BLaER1 treated with 17β-estradiol and CSF1 and Interleukin-3, amounts not matched to agents 10 nM and 100 nM (cell line): ENCODE measurements at regions not wholly inside any gene's neighbourhood (a gene's known extent, or its start where the extent isn't known, plus 50 kb on each side); places are given as distances from the start of the nearest gene placed in this dataset.

Source experiments
- H3K27ac ChIP-seq, 11 experiments: shearing (Covaris generic); formaldehyde crosslinking; 2 replicates each; pipeline ENCODE4 v1.8.1; 2022
- H3K27me3 ChIP-seq, 11 experiments: shearing (Covaris generic); formaldehyde crosslinking; 2 replicates each; pipeline ENCODE4 v1.8.1; 2022
- H3K36me3 ChIP-seq, 11 experiments: shearing (Covaris generic); formaldehyde crosslinking; 2 replicates each; pipeline ENCODE4 v1.8.1; 2022
- H3K4me1 ChIP-seq, 10 experiments: shearing (Covaris generic); formaldehyde crosslinking; 2 replicates each; pipeline ENCODE4 v1.8.1; 2022
- H3K4me2 ChIP-seq, 11 experiments: shearing (Covaris generic); formaldehyde crosslinking; 2 replicates each; pipeline ENCODE4 v1.8.1; 2022
- H3K4me3 ChIP-seq, 10 experiments: shearing (Covaris generic); formaldehyde crosslinking; 2 replicates each; pipeline ENCODE4 v1.8.1; 2022
- H3K9ac ChIP-seq, 11 experiments: shearing (Covaris generic); formaldehyde crosslinking; 2 replicates each; pipeline ENCODE4 v1.8.1; 2022
- H3K9me3 ChIP-seq, 11 experiments: shearing (Covaris generic); formaldehyde crosslinking; replicated peaks in 1 of 11; 2 replicates each; pipeline ENCODE4 v1.8.1; 2022
- H4K20me1 ChIP-seq, 11 experiments: shearing (Covaris generic); formaldehyde crosslinking; 2 replicates each; pipeline ENCODE4 v1.8.1; 2022
- Cebpa-rat ChIP-seq, 11 experiments: shearing (Covaris generic); IDR thresholded peaks; 2 replicates each; pipeline ENCODE4 v1.8.1; 2022

- Histone ChIP-seq H3K4me3 (no peak overlapping the region), H3K4me2 (no peak overlapping the region), H4K20me1 (no peaks in the 10 kb centered on the region), H3K27ac (no peak overlapping the region), H3K27me3 (no peaks in the 10 kb centered on the region), H3K9ac (no peak overlapping the region), H3K9me3 (peaks cover 0 to 5% (median 0%) of the 10 kb centered on the region in 11 experiments; a peak in 1 of 22 replicates), H3K36me3 (no peaks in the 10 kb centered on the region), H3K4me1 (no peaks in the 10 kb centered on the region)
- no peak for TF ChIP-seq Cebpa-rat (IDR thresholded peaks at IDR 0.05)
These were observed 238.5 kb upstream of the ERBB4 start for GRCh38 chr2:212777020-212777491.

- TF ChIP-seq Cebpa-rat (IDR thresholded peaks at IDR 0.05), result no peak
These were observed 235.3 kb upstream of the ERBB4 start for GRCh38 chr2:212773808-212774339.

GRCh38 chr2:212770240-212770639, 231.6 kb upstream of the ERBB4 start:
- Histone ChIP-seq H3K27me3 (no peaks in the 10 kb centered on the region), H3K4me3 (no peak overlapping the region), H3K4me2 (no peak overlapping the region), H3K4me1 (no peaks in the 10 kb centered on the region), H4K20me1 (no peaks in the 10 kb centered on the region), H3K36me3 (no peaks in the 10 kb centered on the region), H3K27ac (no peak overlapping the region), H3K9ac (no peak overlapping the region), H3K9me3 (no peaks in the 10 kb centered on the region)
- no peak for TF ChIP-seq Cebpa-rat (IDR thresholded peaks at IDR 0.05)

More at GRCh38 chr2:212773808-212774339, 235.3 kb upstream of the ERBB4 start:
- no peaks in the 10 kb centered on the region for H4K20me1 ChIP-seq
- H3K4me1 ChIP-seq, result no peaks in the 10 kb centered on the region
- no peaks in the 10 kb centered on the region for H3K36me3 ChIP-seq
- H3K27me3 ChIP-seq, result no peaks in the 10 kb centered on the region
- no peak overlapping the region for H3K9ac ChIP-seq
- no peak overlapping the region for H3K4me3 ChIP-seq
- no peaks in the 10 kb centered on the region for H3K9me3 ChIP-seq
- no peak overlapping the region for H3K27ac ChIP-seq
- H3K4me2 ChIP-seq, result no peak overlapping the region

- Histone ChIP-seq H3K9ac (no peak overlapping the region), H3K4me1 (no peaks in the 10 kb centered on the region), H3K36me3 (no peaks in the 10 kb centered on the region), H3K4me2 (no peak overlapping the region), H4K20me1 (no peaks in the 10 kb centered on the region), H3K27ac (no peak overlapping the region), H3K27me3 (no peaks in the 10 kb centered on the region), H3K9me3 (no peaks in the 10 kb centered on the region), H3K4me3 (no peak overlapping the region)
- TF ChIP-seq Cebpa-rat (IDR thresholded peaks at IDR 0.05), result no peak
These were observed 228.3 kb upstream of the ERBB4 start for GRCh38 chr2:212766921-212767320.

GRCh38 chr2:212752730-212753351, 214.2 kb upstream of the ERBB4 start:
- Histone ChIP-seq H3K4me3 (no peak overlapping the region), H4K20me1 (no peaks in the 10 kb centered on the region), H3K27ac (no peak overlapping the region), H3K36me3 (no peaks in the 10 kb centered on the region), H3K27me3 (no peaks in the 10 kb centered on the region), H3K4me2 (no peak overlapping the region), H3K9ac (no peak overlapping the region), H3K9me3 (peaks cover 15 to 29% (median 22%) of the 10 kb centered on the region in 11 experiments), H3K4me1 (no peaks in the 10 kb centered on the region)
- TF ChIP-seq Cebpa-rat (IDR thresholded peaks at IDR 0.05), result no peak

GRCh38 chr2:212745359-212745758, 206.8 kb upstream of the ERBB4 start:
- Histone ChIP-seq H4K20me1 (no peaks in the 10 kb centered on the region), H3K4me1 (no peaks in the 10 kb centered on the region), H3K27me3 (no peaks in the 10 kb centered on the region), H3K36me3 (no peaks in the 10 kb centered on the region), H3K4me3 (no peak overlapping the region), H3K4me2 (no peak overlapping the region), H3K9ac (no peak overlapping the region), H3K27ac (no peak overlapping the region), H3K9me3 (no peaks in the 10 kb centered on the region)
- no peak for TF ChIP-seq Cebpa-rat (IDR thresholded peaks at IDR 0.05)

- Histone ChIP-seq H3K27ac (no peak overlapping the region), H3K9me3 (no peaks in the 10 kb centered on the region), H3K4me3 (no peak overlapping the region), H3K9ac (no peak overlapping the region), H3K27me3 (no peaks in the 10 kb centered on the region), H4K20me1 (no peaks in the 10 kb centered on the region), H3K36me3 (no peaks in the 10 kb centered on the region), H3K4me1 (no peaks in the 10 kb centered on the region), H3K4me2 (no peak overlapping the region)
- no peak for TF ChIP-seq Cebpa-rat (IDR thresholded peaks at IDR 0.05)
These were observed 199.0 kb upstream of the ERBB4 start for GRCh38 chr2:212737392-212738172.

- Histone ChIP-seq H3K36me3 (no peaks in the 10 kb centered on the region), H3K9ac (no peak overlapping the region), H4K20me1 (no peaks in the 10 kb centered on the region), H3K27ac (no peak overlapping the region), H3K4me1 (no peaks in the 10 kb centered on the region), H3K4me3 (no peak overlapping the region), H3K27me3 (no peaks in the 10 kb centered on the region), H3K9me3 (no peaks in the 10 kb centered on the region), H3K4me2 (no peak overlapping the region)
- TF ChIP-seq Cebpa-rat (IDR thresholded peaks at IDR 0.05), result no peak
These were observed 197.8 kb upstream of the ERBB4 start for GRCh38 chr2:212736385-212736726.

- Histone ChIP-seq H3K9me3 (no peaks in the 10 kb centered on the region), H4K20me1 (no peaks in the 10 kb centered on the region), H3K4me3 (no peak overlapping the region), H3K36me3 (no peaks in the 10 kb centered on the region), H3K4me1 (no peaks in the 10 kb centered on the region), H3K27me3 (no peaks in the 10 kb centered on the region), H3K4me2 (no peak overlapping the region), H3K9ac (no peak overlapping the region), H3K27ac (no peak overlapping the region)
- TF ChIP-seq Cebpa-rat (IDR thresholded peaks at IDR 0.05), result no peak
These were observed 194.7 kb upstream of the ERBB4 start for GRCh38 chr2:212733273-212733672.

- Histone ChIP-seq H4K20me1 (no peaks in the 10 kb centered on the region), H3K9ac (no peak overlapping the region), H3K27me3 (no peaks in the 10 kb centered on the region), H3K27ac (no peak overlapping the region), H3K36me3 (no peaks in the 10 kb centered on the region), H3K4me1 (no peaks in the 10 kb centered on the region), H3K4me2 (no peak overlapping the region), H3K4me3 (no peak overlapping the region), H3K9me3 (no peaks in the 10 kb centered on the region)
- TF ChIP-seq Cebpa-rat (IDR thresholded peaks at IDR 0.05), result peak in 1 of 11 experiments; percentile 37; a peak in 1 of 22 replicates
These were observed 194.3 kb upstream of the ERBB4 start for GRCh38 chr2:212732860-212733259.
